Astrocyte (in vitro differentiated cells and primary cell): ENCODE measurements at regions not wholly inside any gene's neighbourhood (a gene's known extent, or its start where the extent isn't known, plus 50 kb on each side); places are given as distances from the start of the nearest gene placed in this dataset.
"Not testable (repeated sequence)": the region's sequence is repeated elsewhere in the genome, so short reads cannot be mapped to it uniquely, and the experiment has no call there.

Experiments used
- DNase-seq: peaks from one replicate; pipeline ENCODE4 v3.0.0-alpha.2; 2010; ENCODE audit warnings: low read depth
- FAIRE-seq: peaks from 2 replicates; lab custom pipeline; 2011; peaks lifted over from hg19 to GRCh38; lab: Jason Lieb, UNC
- H2AFZ ChIP-seq: 2 replicates; pipeline ENCODE4 v1.6.0; 2012; ENCODE audit warnings: low read depth, low read length, inconsistent platforms
- H3K27ac ChIP-seq: 2 replicates; pipeline ENCODE4 v1.5.1; 2011; ENCODE audit warnings: low read depth, low read length, inconsistent platforms
- H3K27me3 ChIP-seq: 2 replicates; pipeline ENCODE4 v1.6.0; 2011; ENCODE audit warnings: low read length, inconsistent platforms; ENCODE audit not compliant: insufficient read depth
- H3K36me3 ChIP-seq: 2 replicates; pipeline ENCODE4 v1.5.1; 2011; ENCODE audit warnings: low read length, inconsistent platforms; ENCODE audit not compliant: insufficient read depth
- H3K4me1 ChIP-seq: 2 replicates; pipeline ENCODE4 v1.5.1; 2011; ENCODE audit warnings: low read length, inconsistent platforms; ENCODE audit not compliant: insufficient read depth
- H3K4me2 ChIP-seq: 2 replicates; pipeline ENCODE4 v1.6.0; 2012; ENCODE audit warnings: low read length, inconsistent platforms
- H3K4me3 ChIP-seq: 2 replicates; pipeline ENCODE4 v1.5.1; 2011; ENCODE audit warnings: low read depth, mild to moderate bottlenecking, low read length, inconsistent platforms; ENCODE audit not compliant: insufficient read depth
- H3K79me2 ChIP-seq: 2 replicates; pipeline ENCODE4 v1.6.0; 2012; ENCODE audit warnings: mild to moderate bottlenecking, low read length, inconsistent platforms; ENCODE audit not compliant: insufficient read depth
- H3K9ac ChIP-seq: 2 replicates; pipeline ENCODE4 v1.6.0; 2012; ENCODE audit warnings: mild to moderate bottlenecking, low read length, inconsistent platforms
- H3K9me3 ChIP-seq: 2 replicates; pipeline ENCODE4 v1.5.1; 2012; ENCODE audit warnings: low read depth, mild to moderate bottlenecking, low read length, inconsistent platforms; ENCODE audit not compliant: insufficient read depth
- H4K20me1 ChIP-seq: 2 replicates; pipeline ENCODE4 v1.6.0; 2012; ENCODE audit warnings: low read length, inconsistent platforms; ENCODE audit not compliant: insufficient read depth
- H3K27ac Mint-ChIP-seq: one replicate; pipeline ENCODE4 v1.8.0; 2021; ENCODE audit warnings: mild to moderate bottlenecking, mixed read lengths; ENCODE audit not compliant: unreplicated experiment
- H3K27me3 Mint-ChIP-seq: one replicate; pipeline ENCODE4 v1.8.0; 2021; ENCODE audit warnings: low read depth, mixed read lengths; ENCODE audit not compliant: unreplicated experiment
- H3K36me3 Mint-ChIP-seq: one replicate; pipeline ENCODE4 v1.8.0; 2021; ENCODE audit warnings: low read depth, mixed read lengths; ENCODE audit not compliant: unreplicated experiment
- H3K4me1 Mint-ChIP-seq: one replicate; pipeline ENCODE4 v1.8.0; 2021; ENCODE audit warnings: low read depth, mixed read lengths; ENCODE audit not compliant: unreplicated experiment
- H3K4me3 Mint-ChIP-seq: one replicate; pipeline ENCODE4 v1.8.0; 2021; ENCODE audit warnings: mild to moderate bottlenecking, moderate library complexity, mixed read lengths; ENCODE audit not compliant: unreplicated experiment
- H3K9me3 Mint-ChIP-seq: one replicate; pipeline ENCODE4 v1.8.0; 2021; ENCODE audit warnings: mild to moderate bottlenecking, mixed read lengths; ENCODE audit not compliant: unreplicated experiment
- CTCF ChIP-seq: IDR thresholded peaks from 2 replicates; pipeline ENCODE4 v1.5.1; 2011; ENCODE audit warnings: low read depth, mild to moderate bottlenecking, inconsistent platforms, low read length, moderate library complexity; ENCODE audit not compliant: insufficient read depth
- EZH2 ChIP-seq: IDR thresholded peaks from 2 replicates; pipeline ENCODE4 v1.6.1; 2012; ENCODE audit warnings: mild to moderate bottlenecking, low read length, inconsistent platforms; ENCODE audit not compliant: insufficient read depth

- no peak overlapping the region for H3K27ac Mint-ChIP-seq
- no peak overlapping the region for H3K9ac ChIP-seq
- H2AFZ ChIP-seq: no peak overlapping the region
- FAIRE-seq (no peak), DNase-seq (no peak)
- TF ChIP-seq CTCF: no peak
- TF ChIP-seq EZH2: no peak
- H4K20me1 ChIP-seq: no peaks in the 10 kb centered on the region
- H3K79me2 ChIP-seq: no peaks in the 10 kb centered on the region
- no peaks in the 10 kb centered on the region for H3K4me1 Mint-ChIP-seq
- no peak overlapping the region for H3K27ac ChIP-seq
- peaks cover 3% of the 10 kb centered on the region for H3K9me3 Mint-ChIP-seq
- no peaks in the 10 kb centered on the region for H3K9me3 ChIP-seq
- no peak overlapping the region for H3K4me3 ChIP-seq
- no peaks in the 10 kb centered on the region for H3K36me3 ChIP-seq
- H3K27me3 Mint-ChIP-seq: peaks cover 25% of the 10 kb centered on the region
- no peaks in the 10 kb centered on the region for H3K4me1 ChIP-seq
- H3K4me3 Mint-ChIP-seq: no peak overlapping the region
- no peaks in the 10 kb centered on the region for H3K36me3 Mint-ChIP-seq
- H3K4me2 ChIP-seq: no peak overlapping the region
- no peaks in the 10 kb centered on the region for H3K27me3 ChIP-seq
These were observed 167.0 kb upstream of the EXOC2 start for GRCh38 chr6:859936-860335.

- Mint-ChIP-seq H3K27ac (no peak overlapping the region), H3K27me3 (peaks cover 36% of the 10 kb centered on the region), H3K36me3 (no peaks in the 10 kb centered on the region), H3K4me1 (no peaks in the 10 kb centered on the region), H3K4me3 (no peak overlapping the region), H3K9me3 (peaks cover 10% of the 10 kb centered on the region)
- no peak for DNase-seq
- H3K9me3 ChIP-seq: no peaks in the 10 kb centered on the region
- no peaks in the 10 kb centered on the region for H3K4me1 ChIP-seq
- no peaks in the 10 kb centered on the region for H3K79me2 ChIP-seq
- no peak overlapping the region for H3K9ac ChIP-seq
- no peak overlapping the region for H3K4me3 ChIP-seq
- H3K36me3 ChIP-seq: no peaks in the 10 kb centered on the region
- H3K27ac ChIP-seq: no peak overlapping the region
- H2AFZ ChIP-seq: no peak overlapping the region
- peak overlapping the region; percentile 41 for H3K4me2 ChIP-seq
- TF ChIP-seq EZH2: no peak
- no peak for TF ChIP-seq CTCF
- no peak for FAIRE-seq
- H3K27me3 ChIP-seq: no peaks in the 10 kb centered on the region
- no peaks in the 10 kb centered on the region for H4K20me1 ChIP-seq
These were observed 161.6 kb upstream of the EXOC2 start for GRCh38 chr6:854406-855118.

DNA sequence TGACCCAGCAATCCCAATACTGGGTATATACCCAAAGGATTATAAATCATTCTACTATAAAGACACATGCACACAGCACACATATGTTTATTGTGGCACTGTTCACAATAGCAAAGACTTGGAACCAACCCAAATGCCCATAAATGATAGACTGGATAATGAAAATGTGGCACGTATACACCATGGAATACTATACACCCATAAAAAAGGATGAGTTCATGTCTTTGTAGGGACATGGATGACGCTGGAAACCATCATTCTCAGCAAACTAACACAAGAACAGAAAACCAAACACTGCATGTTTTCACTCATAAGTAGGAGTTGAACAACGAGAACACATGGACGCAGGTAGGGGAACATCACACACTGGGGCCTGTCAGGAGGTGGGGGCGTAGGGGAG, 159.3 kb upstream of the EXOC2 start:
- not testable (repeated sequence) for H2AFZ ChIP-seq, H3K4me3 ChIP-seq, H3K27me3 ChIP-seq, DNase-seq, H3K4me1 Mint-ChIP-seq, H4K20me1 ChIP-seq, H3K9me3 Mint-ChIP-seq, H3K4me2 ChIP-seq, H3K9me3 ChIP-seq, H3K27ac ChIP-seq, H3K36me3 Mint-ChIP-seq, H3K9ac ChIP-seq, FAIRE-seq, H3K4me1 ChIP-seq, H3K79me2 ChIP-seq, H3K27ac Mint-ChIP-seq, H3K4me3 Mint-ChIP-seq, H3K36me3 ChIP-seq
- peaks cover 32% of the 10 kb centered on the region for H3K27me3 Mint-ChIP-seq
